ENCODE measurements at regions not wholly inside any gene's neighbourhood (a gene's known extent, or its start where the extent isn't known, plus 50 kb on each side); places are given as distances from the start of the nearest gene placed in this dataset.

DNA sequence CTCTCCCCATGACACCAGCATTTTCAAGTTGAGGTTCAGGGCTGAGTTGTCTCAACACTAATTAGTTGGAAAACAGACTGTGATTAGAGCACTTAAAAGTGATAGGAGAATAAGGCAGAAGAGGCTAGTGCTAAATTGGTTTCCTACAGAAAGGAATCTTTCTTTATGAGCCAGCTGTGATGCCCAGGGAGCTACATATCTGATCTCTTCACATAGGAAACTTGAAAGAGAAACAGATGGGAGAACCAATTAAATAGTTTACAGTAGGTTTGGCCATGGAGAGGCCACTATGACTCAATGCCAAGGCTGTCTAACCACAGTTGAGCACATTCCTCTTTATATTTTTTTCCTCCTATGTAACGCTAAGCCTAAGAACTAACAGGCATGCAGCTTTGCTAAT lies 418.3 kb upstream of the CYRIA start (continued):
- no peak for TF ChIP-seq ZNF462 (CRISPR knock-in tag; IDR thresholded peaks at IDR 0.05)
- no peak for TF ChIP-seq JUNB (IDR thresholded peaks at IDR 0.05; ENCODE audit: unreplicated experiment)
- TF ChIP-seq CREB1 (CRISPR knock-in tag; IDR thresholded peaks at IDR 0.05; ENCODE audit: low read depth), result no peak
- TF ChIP-seq, protein P1, sequence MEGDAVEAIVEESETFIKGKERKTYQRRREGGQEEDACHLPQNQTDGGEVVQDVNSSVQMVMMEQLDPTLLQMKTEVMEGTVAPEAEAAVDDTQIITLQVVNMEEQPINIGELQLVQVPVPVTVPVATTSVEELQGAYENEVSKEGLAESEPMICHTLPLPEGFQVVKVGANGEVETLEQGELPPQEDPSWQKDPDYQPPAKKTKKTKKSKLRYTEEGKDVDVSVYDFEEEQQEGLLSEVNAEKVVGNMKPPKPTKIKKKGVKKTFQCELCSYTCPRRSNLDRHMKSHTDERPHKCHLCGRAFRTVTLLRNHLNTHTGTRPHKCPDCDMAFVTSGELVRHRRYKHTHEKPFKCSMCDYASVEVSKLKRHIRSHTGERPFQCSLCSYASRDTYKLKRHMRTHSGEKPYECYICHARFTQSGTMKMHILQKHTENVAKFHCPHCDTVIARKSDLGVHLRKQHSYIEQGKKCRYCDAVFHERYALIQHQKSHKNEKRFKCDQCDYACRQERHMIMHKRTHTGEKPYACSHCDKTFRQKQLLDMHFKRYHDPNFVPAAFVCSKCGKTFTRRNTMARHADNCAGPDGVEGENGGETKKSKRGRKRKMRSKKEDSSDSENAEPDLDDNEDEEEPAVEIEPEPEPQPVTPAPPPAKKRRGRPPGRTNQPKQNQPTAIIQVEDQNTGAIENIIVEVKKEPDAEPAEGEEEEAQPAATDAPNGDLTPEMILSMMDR (conservative IDR thresholded peaks at IDR 0.05; ENCODE audit: low read depth in 2 of 2), result no peak
- TF ChIP-seq ZNF114 (CRISPR knock-in tag; IDR thresholded peaks at IDR 0.05), result no peak
- TF ChIP-seq ETS1 (IDR thresholded peaks at IDR 0.05), result no peak
- no peak for TF ChIP-seq POLR2AphosphoS5 (IDR thresholded peaks at IDR 0.05; ENCODE audit: low read depth)

DNA sequence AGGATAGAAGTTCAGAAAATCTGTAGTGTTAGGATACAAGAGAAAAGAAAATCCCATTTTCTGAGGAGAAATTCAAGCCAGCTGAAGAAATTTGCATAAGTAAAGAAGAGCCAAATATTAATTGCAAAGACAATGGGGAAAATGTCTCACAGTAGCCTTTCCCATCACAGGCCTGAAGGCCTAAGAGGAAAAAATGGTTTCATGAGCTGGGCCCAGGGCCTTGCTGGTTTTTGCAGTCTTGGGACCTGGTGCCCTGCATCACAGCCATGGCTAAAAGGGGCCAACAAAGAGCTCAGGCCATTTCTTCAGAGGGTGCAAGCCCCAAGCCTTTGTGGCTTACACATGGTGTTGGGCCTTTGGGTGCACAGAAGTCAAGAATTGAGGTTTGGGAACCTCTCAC lies 413.6 kb upstream of the CYRIA start:
- Histone ChIP-seq H2AFZ (no peak overlapping the region), H4K20me1 (replicated peaks; ENCODE audit: insufficient read depth) (no peaks in the 10 kb centered on the region), H3K27me3 (ENCODE audit: insufficient read depth) (no peaks in the 10 kb centered on the region), H3F3A (replicated peaks; ENCODE audit: low read depth) (no peaks in the 10 kb centered on the region), H3K79me2 (replicated peaks; ENCODE audit: insufficient read depth) (no peaks in the 10 kb centered on the region), H3K36me3 (ENCODE audit: insufficient read depth) (peaks cover 4% of the 10 kb centered on the region), H3K4me1 (ENCODE audit: insufficient read depth) (no peaks in the 10 kb centered on the region), H3K9me2 (ENCODE audit: insufficient read depth) (0 out of 2 replicates have a peak, but pooled peaks cover 6% of the 10 kb centered on the region), H3K27ac (ENCODE audit: low read depth) (no peak overlapping the region), H3K4me2 (no peak overlapping the region), H3K4me3 (no peak overlapping the region)
- Mint-ChIP-seq H3K27ac (no peak overlapping the region), H3K4me1 (no peaks in the 10 kb centered on the region), H3K36me3 (ENCODE audit: low read depth) (peaks cover 25% of the 10 kb centered on the region), H3K9me3 (peaks cover 31% of the 10 kb centered on the region), H3K27me3 (ENCODE audit: insufficient read depth, low read depth, poor library complexity) (peaks cover 4% of the 10 kb centered on the region), H3K4me3 (no peak overlapping the region)
- ATAC-seq, result no peak
- no peak for DNase-seq (ENCODE audit: low spot score)
- TF ChIP-seq JUNB (IDR thresholded peaks at IDR 0.05; ENCODE audit: unreplicated experiment) (no peak), NANOG (IDR thresholded peaks at IDR 0.05; ENCODE audit: borderline replicate concordance) (no peak), ZNF331 (CRISPR knock-in tag; IDR thresholded peaks at IDR 0.05; ENCODE audit: low read depth) (no peak)

Data from GM23338 (cell line).